ENCODE measurements at regions not wholly inside any gene's neighbourhood (a gene's known extent, or its start where the extent isn't known, plus 50 kb on each side); places are given as distances from the start of the nearest gene placed in this dataset.
"Not testable (repeated sequence)": the region's sequence is repeated elsewhere in the genome, so short reads cannot be mapped to it uniquely, and the experiment has no call there.

DNA sequence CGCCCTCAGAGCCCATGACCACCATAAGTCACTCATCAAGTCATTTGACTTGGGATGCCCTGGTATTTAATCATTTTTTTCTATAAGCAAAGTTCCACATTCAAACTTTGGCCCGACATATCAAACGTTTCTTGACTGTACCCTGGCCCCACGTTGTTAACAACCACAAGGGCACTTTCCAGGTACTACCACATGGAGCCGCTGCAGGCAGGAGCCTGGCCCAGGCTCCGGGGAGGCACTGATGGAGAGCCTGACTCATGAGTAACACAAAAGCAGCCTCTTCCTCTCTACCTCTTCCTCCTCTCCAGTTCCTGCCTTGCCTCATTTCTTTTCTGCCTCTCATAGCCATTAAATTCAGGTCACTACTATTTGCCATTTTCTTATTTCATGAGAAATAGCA is 95.9 kb upstream of the ADORA2B start:
- TF ChIP-seq ZNF138 (tag by site-specific recombination; IDR thresholded peaks at IDR 0.05; ENCODE audit: borderline replicate concordance); CTCF (tag by site-specific recombination; IDR thresholded peaks at IDR 0.05); ZNF404 (tag by site-specific recombination; IDR thresholded peaks at IDR 0.05); ZNF768 (tag by site-specific recombination; IDR thresholded peaks at IDR 0.05); MYNN (tag by site-specific recombination; IDR thresholded peaks at IDR 0.05; ENCODE audit: borderline replicate concordance); ZNF785 (tag by site-specific recombination; IDR thresholded peaks at IDR 0.05); ZNF658 (tag by site-specific recombination; IDR thresholded peaks at IDR 0.05); BCL11A (tag by site-specific recombination; IDR thresholded peaks at IDR 0.05; ENCODE audit: low read depth): not testable (repeated sequence)
- TF ChIP-seq, protein P1, sequence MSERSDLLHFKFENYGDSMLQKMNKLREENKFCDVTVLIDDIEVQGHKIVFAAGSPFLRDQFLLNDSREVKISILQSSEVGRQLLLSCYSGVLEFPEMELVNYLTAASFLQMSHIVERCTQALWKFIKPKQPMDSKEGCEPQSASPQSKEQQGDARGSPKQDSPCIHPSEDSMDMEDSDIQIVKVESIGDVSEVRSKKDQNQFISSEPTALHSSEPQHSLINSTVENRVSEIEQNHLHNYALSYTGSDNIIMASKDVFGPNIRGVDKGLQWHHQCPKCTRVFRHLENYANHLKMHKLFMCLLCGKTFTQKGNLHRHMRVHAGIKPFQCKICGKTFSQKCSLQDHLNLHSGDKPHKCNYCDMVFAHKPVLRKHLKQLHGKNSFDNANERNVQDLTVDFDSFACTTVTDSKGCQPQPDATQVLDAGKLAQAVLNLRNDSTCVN (tag by site-specific recombination; optimal IDR thresholded peaks at IDR 0.05), result not testable (repeated sequence)

Measured in HEK293 (cell line).